K562 (cell line): ENCODE measurements at regions not wholly inside any gene's neighbourhood (a gene's known extent, or its start where the extent isn't known, plus 50 kb on each side); places are given as distances from the start of the nearest gene placed in this dataset.

ENCODE experiments used
- ATAC-seq: fragments of 200-7000 bp; cut with Tn5 transposase; 3 replicates; pipeline ENCODE4 v1.9.1; 2020; ENCODE audit warnings: moderate library complexity
- BruUV-seq: library from RNA; stranded (reverse); fragments of 400-500 nt; replicated peaks from 2 replicates; lab custom pipeline; 2021; lab: Mats Ljungman, UMichigan
- CTCF ChIA-PET: fragments of 300-600 bp; formaldehyde crosslinking; extraction: SDS; loops from one replicate; lab custom pipeline; 2021; ENCODE audit warnings: low intra/inter-chr PET ratio; lab: Yijun Ruan, JAX
- POLR2A ChIA-PET: fragments of 300-600, 350-650 bp; sonication (Branson Sonifier 250); formaldehyde crosslinking; extraction: SDS; loops from one replicate; lab custom pipeline; 2021; ENCODE audit warnings: antibody characterized with exemption, inconsistent platforms; lab: Yijun Ruan, JAX
- DNase-seq, 4 experiments: peaks; one replicate each; pipeline versions ENCODE4 v3.0.0 to v3.0.0-alpha.2; 2011 to 2018; ENCODE audit warnings: low spot score in 3 of 4, mixed read lengths in 3 of 4; ENCODE audit errors: extremely low read depth in 1 of 4
- FAIRE-seq: peaks from 2 replicates; lab custom pipeline; 2011; peaks lifted over from hg19 to GRCh38; lab: Jason Lieb, UNC
- H2AFZ ChIP-seq: 2 replicates; pipeline ENCODE4 v1.6.0; 2011; ENCODE audit warnings: low read depth, low read length, control low read depth, inconsistent platforms
- H3K27ac ChIP-seq: fragments of 200-600 bp; 3 replicates; pipeline ENCODE4 v1.8.0; 2011; ENCODE audit warnings: low read depth, mild to moderate bottlenecking, control low read depth, inconsistent platforms, low read length, moderate library complexity, mixed read lengths; ENCODE audit errors: extremely low read depth
- H3K27me3 ChIP-seq, 2 experiments: fragments of 300-600 bp in 1 of 2; 2 replicates in 1 of 2; 3 replicates in 1 of 2; pipeline versions ENCODE4 v1.6.0 to v1.8.0; 2011; ENCODE audit warnings: inconsistent platforms in 2 of 2, low read length in 2 of 2, mild to moderate bottlenecking in 1 of 2, mixed read lengths in 1 of 2, moderate library complexity in 1 of 2; ENCODE audit not compliant: control insufficient read depth in 2 of 2, insufficient read depth in 2 of 2
- H3K36me3 ChIP-seq: fragments of 300-600 bp; 3 replicates; pipeline ENCODE4 v1.8.0; 2011; ENCODE audit warnings: mild to moderate bottlenecking, low read length, inconsistent platforms; ENCODE audit not compliant: control insufficient read depth, insufficient read depth
- H3K4me1 ChIP-seq, 2 experiments: fragments of 200-600 bp in 1 of 2; replicated peaks in 1 of 2; 2 replicates in 1 of 2; 3 replicates in 1 of 2; pipeline versions ENCODE4 v1.5.1 to v1.8.0; 2011; ENCODE audit warnings: inconsistent platforms in 2 of 2, low read length in 2 of 2, mild to moderate bottlenecking in 1 of 2, mixed read lengths in 1 of 2, moderate library complexity in 1 of 2; ENCODE audit not compliant: control insufficient read depth in 2 of 2, insufficient read depth in 2 of 2
- H3K4me2 ChIP-seq: 2 replicates; pipeline ENCODE4 v1.6.1; 2011; ENCODE audit warnings: low read length, control low read depth, inconsistent platforms, mixed read lengths; ENCODE audit not compliant: insufficient read depth
- H3K4me3 ChIP-seq: fragments of 200-600 bp; sonication (generic), shearing (Covaris generic); 2 replicates; pipeline ENCODE4 v1.5.1; 2016; ENCODE audit warnings: control low read depth, inconsistent platforms
- H3K79me2 ChIP-seq: fragments of 200-600 bp; 3 replicates; pipeline ENCODE4 v1.8.0; 2011; ENCODE audit warnings: low read length, inconsistent platforms; ENCODE audit not compliant: control insufficient read depth, insufficient read depth
- H3K9ac ChIP-seq, 2 experiments: 2 replicates each; pipeline versions ENCODE4 v1.6.0 to v1.6.1; 2011; ENCODE audit warnings: low read depth in 2 of 2, low read length in 2 of 2, control low read depth in 1 of 2, inconsistent platforms in 1 of 2, mild to moderate bottlenecking in 1 of 2, mixed read lengths in 1 of 2; ENCODE audit not compliant: insufficient read depth in 1 of 2
- H3K9me1 ChIP-seq: one replicate; pipeline ENCODE4 v1.6.0; 2011; ENCODE audit warnings: inconsistent platforms, mild to moderate bottlenecking, low read length, moderate library complexity; ENCODE audit not compliant: control insufficient read depth, insufficient read depth
- H3K9me3 ChIP-seq: replicated peaks from 2 replicates; pipeline ENCODE4 v1.5.1; 2011; ENCODE audit warnings: low read depth, low read length, inconsistent platforms; ENCODE audit not compliant: control insufficient read depth, insufficient read depth
- H4K20me1 ChIP-seq: replicated peaks from 2 replicates; pipeline ENCODE4 v1.6.1; 2011; ENCODE audit warnings: low read length, inconsistent platforms, mixed read lengths; ENCODE audit not compliant: control insufficient read depth, insufficient read depth
- ARID1B ChIP-seq: fragments of 450-650 bp; IDR thresholded peaks from 2 replicates; pipeline ENCODE4 v1.6.1; 2016; ENCODE audit warnings: antibody characterized with exemption, mild to moderate bottlenecking, inconsistent platforms
- CEBPZ ChIP-seq: fragments of 150-350 bp; IDR thresholded peaks from 2 replicates; pipeline ENCODE4 v1.6.1; 2014; ENCODE audit warnings: low read depth, mild to moderate bottlenecking, low read length, borderline replicate concordance
- ESRRB ChIP-seq: fragments of 250-450 bp; sonication (Bioruptor Pico); IDR thresholded peaks from 2 replicates; pipeline ENCODE4 v1.5.0; 2020; ENCODE audit warnings: mild to moderate bottlenecking, moderate library complexity, borderline replicate concordance
- FOXK1 ChIP-seq: sonication (generic); formaldehyde crosslinking; IDR thresholded peaks from 2 replicates; pipeline ENCODE4 v1.8.0; 2022; ENCODE audit warnings: missing genetic modification reagents, mild to moderate bottlenecking, borderline replicate concordance
- FOXK2 ChIP-seq, 2 experiments: fragments of 450-650 bp; IDR thresholded peaks in 1 of 2; conservative IDR thresholded peaks in 1 of 2; 2 replicates each; pipeline ENCODE4 v1.6.1; 2016; ENCODE audit warnings: low read depth in 2 of 2, mild to moderate bottlenecking in 1 of 2
- JUND ChIP-seq, 2 experiments: IDR thresholded peaks; 2 replicates in 1 of 2; 3 replicates in 1 of 2; pipeline ENCODE4 v1.6.1; 2011; ENCODE audit warnings: borderline replicate concordance in 2 of 2, low read depth in 2 of 2, low read length in 2 of 2, improper control_type of control experiment in 1 of 2, missing biosample characterization in 1 of 2, missing genetic modification characterization in 1 of 2, missing genetic modification reagents in 1 of 2
- KDM5B ChIP-seq: fragments of 200-600 bp; sonication (generic); IDR thresholded peaks from 2 replicates; pipeline ENCODE4 v1.6.1; 2012; ENCODE audit warnings: low read depth, mild to moderate bottlenecking, moderate library complexity, low read length, control low read depth, inconsistent platforms; ENCODE audit not compliant: insufficient replicate concordance
- KHSRP ChIP-seq: fragments of 450-650 bp; IDR thresholded peaks from 2 replicates; pipeline ENCODE4 v1.6.1; 2017
- NUFIP1 ChIP-seq: fragments of 450-650 bp; IDR thresholded peaks from 2 replicates; pipeline ENCODE4 v1.6.1; 2018; ENCODE audit not compliant: partially characterized antibody
- POLR2A ChIP-seq: fragments of 450-650 bp; conservative IDR thresholded peaks from 2 replicates; pipeline ENCODE4 v1.6.1; 2016
- PRPF4 ChIP-seq: fragments of 200-400 bp; formaldehyde crosslinking; IDR thresholded peaks from one replicate; pipeline ENCODE4 v1.6.1; 2017; ENCODE audit warnings: low read length, low read depth, mild to moderate bottlenecking; ENCODE audit not compliant: insufficient read depth, poor library complexity, severe bottlenecking
- PURB ChIP-seq: sonication (generic); formaldehyde crosslinking; IDR thresholded peaks from 2 replicates; pipeline ENCODE4 v1.9.0; 2021; ENCODE audit warnings: low read depth, mild to moderate bottlenecking, missing genetic modification reagents
- RBM15 ChIP-seq: fragments of 200-400 bp; formaldehyde crosslinking; IDR thresholded peaks from 2 replicates; pipeline ENCODE4 v1.6.1; 2018; ENCODE audit warnings: mild to moderate bottlenecking, low read length, moderate library complexity; ENCODE audit not compliant: insufficient read depth
- SMARCA5 ChIP-seq: fragments of 450-650 bp; IDR thresholded peaks from 2 replicates; pipeline ENCODE4 v1.6.1; 2016
- STAT5B ChIP-seq: fragments of 250-450 bp; sonication (Bioruptor Pico); IDR thresholded peaks from 2 replicates; pipeline ENCODE4 v1.8.0; 2021; ENCODE audit warnings: mild to moderate bottlenecking, inconsistent platforms
- ZNF263 ChIP-seq: sonication (generic); formaldehyde crosslinking; IDR thresholded peaks from 2 replicates; pipeline ENCODE4 v1.8.0; 2022; ENCODE audit warnings: mild to moderate bottlenecking, missing genetic modification reagents, borderline replicate concordance
- WGBS: fragments of 100-300 bp; shearing (Covaris generic); methylation state at CpG from one replicate; pipeline ENCODE4 v1.1.6; 2016; ENCODE audit warnings: low coverage, mixed read lengths; ENCODE audit not compliant: insufficient coverage; ENCODE audit errors: missing lambda C conversion rate; 5-methylcytosine and 5-hydroxymethylcytosine counted together
- in situ Hi-C: fragments of 300-500 bp; cut with MboI; formaldehyde crosslinking; loops from 4 replicates; pipeline ENCODE4 v1.15.0; 2018; ENCODE audit warnings: inconsistent platforms, mixed read lengths
- intact Hi-C: fragments of 100-400 bp; cut with micrococcal nuclease; formaldehyde crosslinking; loops from 2 replicates; pipeline ENCODE4 v1.14.2; 2022

- no peak overlapping the region for H3K27ac ChIP-seq
- no peaks in the 10 kb centered on the region for H3K9me3 ChIP-seq
- BruUV-seq: no TSS peak
- no peaks in the 10 kb centered on the region for H3K9me1 ChIP-seq
- whole genome bisulfite sequencing: 0% methylated on average over 2 of the region's 2 CpGs
- H3K4me2 ChIP-seq: no peak overlapping the region
- intact Hi-C loops: no loop called here
- ChIA-PET CTCF (interaction anchor here (0.6 kb wide), 1 partner anchor 308 kb away, joined by 3 read pairs; no protein-coding TSS in a partner anchor), POLR2A (no interaction called here)
- H3K36me3 ChIP-seq: no peaks in the 10 kb centered on the region
- FAIRE-seq (no peak), ATAC-seq (no peak), DNase-seq (no peak)
- H3K27me3 ChIP-seq: no peaks in the 10 kb centered on the region
- H4K20me1 ChIP-seq: no peaks in the 10 kb centered on the region
- in situ Hi-C loops: no loop called here
- H3K79me2 ChIP-seq: no peaks in the 10 kb centered on the region
- H3K9ac ChIP-seq: no peak overlapping the region
- no peak overlapping the region for H2AFZ ChIP-seq
- H3K4me1 ChIP-seq: no peaks in the 10 kb centered on the region
- H3K4me3 ChIP-seq: no peak overlapping the region
- no peak for TF ChIP-seq NUFIP1
- TF ChIP-seq STAT5B (CRISPR knock-in tag): no peak
- no peak for TF ChIP-seq KHSRP
- TF ChIP-seq KDM5B: no peak
- TF ChIP-seq POLR2A: no peak
- TF ChIP-seq PRPF4: no peak
- TF ChIP-seq CEBPZ: no peak
- no peak for TF ChIP-seq JUND (IDR thresholded peaks at IDR 0.05; ENCODE audit: borderline replicate concordance, low read depth, low read length)
- no peak for TF ChIP-seq JUND (tag; IDR thresholded peaks at IDR 0.05; ENCODE audit: borderline replicate concordance, low read depth, low read length)
- TF ChIP-seq ZNF263 (CRISPR knock-in tag): no peak
- TF ChIP-seq FOXK1: no peak
- TF ChIP-seq SMARCA5: no peak
- no peak for TF ChIP-seq RBM15
- no peak for TF ChIP-seq ESRRB (CRISPR knock-in tag)
- TF ChIP-seq FOXK2 (conservative IDR thresholded peaks at IDR 0.05 in 1 of 2, IDR thresholded peaks at IDR 0.05 in 1 of 2; ENCODE audit: low read depth in 2 of 2): no peak
- no peak for TF ChIP-seq ARID1B
- TF ChIP-seq PURB (CRISPR knock-in tag): no peak
These were observed 325.7 kb upstream of the ACVR2A start for GRCh38 chr2:147519178-147519577.
